Endothelial cell of umbilical vein (primary cell): ENCODE measurements at regions not wholly inside any gene's neighbourhood (a gene's known extent, or its start where the extent isn't known, plus 50 kb on each side); places are given as distances from the start of the nearest gene placed in this dataset.

Experiments
- BruUV-seq: library from RNA; stranded (reverse); fragments of 400-500 nt; replicated peaks from 2 replicates; lab custom pipeline; 2021; lab: Mats Ljungman, UMichigan
- CTCF ChIA-PET: fragments of 300-600, 350-600 bp; sonication (Branson Sonifier 250); formaldehyde crosslinking; loops from one replicate; lab custom pipeline; 2021; ENCODE audit warnings: antibody characterized with exemption, inconsistent platforms; lab: Charles Lee
- POLR2A ChIA-PET: fragments of 300-600, 350-600 bp; sonication (Branson Sonifier 250); formaldehyde crosslinking; loops from one replicate; lab custom pipeline; 2021; ENCODE audit warnings: antibody characterized with exemption, inconsistent platforms; lab: Charles Lee
- DNase-seq: peaks from one replicate; pipeline ENCODE4 v3.0.0-alpha.2; 2011; ENCODE audit warnings: low read depth, low spot score
- FAIRE-seq: peaks from 2 replicates; lab custom pipeline; 2011; peaks lifted over from hg19 to GRCh38; lab: Jason Lieb, UNC
- H2AFZ ChIP-seq: 2 replicates; pipeline ENCODE4 v1.6.0; 2012; ENCODE audit warnings: low read depth, low read length, control low read depth, inconsistent platforms
- H3K27ac ChIP-seq: 2 replicates; pipeline ENCODE4 v1.5.1; 2011; ENCODE audit warnings: low read depth, mild to moderate bottlenecking, control low read depth, low read length, moderate library complexity; ENCODE audit not compliant: insufficient read depth
- H3K27me3 ChIP-seq, 2 experiments: 2 replicates each; pipeline versions ENCODE4 v1.6.0 to v1.6.1; 2011; ENCODE audit warnings: low read length in 2 of 2, mixed read lengths in 1 of 2; ENCODE audit not compliant: control insufficient read depth in 2 of 2, insufficient read depth in 2 of 2
- H3K36me3 ChIP-seq, 2 experiments: 2 replicates in 1 of 2; 3 replicates in 1 of 2; pipeline ENCODE4 v1.5.1; 2011; ENCODE audit warnings: low read length in 2 of 2, mild to moderate bottlenecking in 1 of 2, moderate library complexity in 1 of 2; ENCODE audit not compliant: control insufficient read depth in 2 of 2, insufficient read depth in 2 of 2; ENCODE audit errors: extremely low read depth in 1 of 2
- H3K4me1 ChIP-seq: 3 replicates; pipeline ENCODE4 v1.5.1; 2011; ENCODE audit warnings: mild to moderate bottlenecking, low read length; ENCODE audit not compliant: control insufficient read depth, insufficient read depth; ENCODE audit errors: extremely low read depth
- H3K4me2 ChIP-seq: 2 replicates; pipeline ENCODE4 v1.6.1; 2011; ENCODE audit warnings: low read length, control low read depth, mixed read lengths; ENCODE audit not compliant: insufficient read depth
- H3K4me3 ChIP-seq, 3 experiments: fragments of 200-600 bp in 1 of 3; sonication (generic), shearing (Covaris generic) in 1 of 3; replicated peaks in 1 of 3; 2 replicates each; pipeline ENCODE4 v1.5.1; 2011 to 2016; ENCODE audit warnings: control low read depth in 3 of 3, low read length in 3 of 3, mild to moderate bottlenecking in 2 of 3, inconsistent platforms in 1 of 3, low read depth in 1 of 3, moderate library complexity in 1 of 3; ENCODE audit not compliant: insufficient read depth in 1 of 3
- H3K79me2 ChIP-seq: 2 replicates; pipeline ENCODE4 v1.6.0; 2012; ENCODE audit warnings: low read length, inconsistent platforms; ENCODE audit not compliant: control insufficient read depth, insufficient read depth
- H3K9ac ChIP-seq: replicated peaks from 2 replicates; pipeline ENCODE3; 2011; ENCODE audit warnings: low read length, control low read depth; ENCODE audit not compliant: insufficient read depth; ENCODE audit errors: extremely low read depth
- H3K9me1 ChIP-seq: replicated peaks from 3 replicates; pipeline ENCODE4 v1.6.0; 2011; ENCODE audit warnings: mild to moderate bottlenecking, low read length; ENCODE audit not compliant: control insufficient read depth, insufficient read depth; ENCODE audit errors: extremely low read depth
- H3K9me3 ChIP-seq: replicated peaks from 2 replicates; pipeline ENCODE4 v1.5.1; 2012; ENCODE audit warnings: low read length, inconsistent platforms; ENCODE audit not compliant: control insufficient read depth, insufficient read depth
- H4K20me1 ChIP-seq: replicated peaks from 2 replicates; pipeline ENCODE3; 2011; ENCODE audit warnings: mild to moderate bottlenecking, low read length; ENCODE audit not compliant: control insufficient read depth, insufficient read depth; ENCODE audit errors: extremely low read depth
- EZH2 ChIP-seq: IDR thresholded peaks from 2 replicates; pipeline ENCODE4 v1.6.1; 2012; ENCODE audit warnings: borderline replicate concordance, low read depth, mild to moderate bottlenecking, moderate library complexity, low read length, inconsistent platforms; ENCODE audit not compliant: severe bottlenecking
- FOS ChIP-seq: IDR thresholded peaks from 2 replicates; pipeline ENCODE4 v1.6.1; 2011; ENCODE audit warnings: mild to moderate bottlenecking, low read length, moderate library complexity, borderline replicate concordance; ENCODE audit not compliant: insufficient read depth
- GATA2 ChIP-seq: IDR thresholded peaks from 2 replicates; pipeline ENCODE4 v1.7.0; 2011; ENCODE audit warnings: low read depth, mild to moderate bottlenecking, moderate library complexity, mixed read lengths, low read length; ENCODE audit not compliant: insufficient read length, insufficient read depth
- JUN ChIP-seq: IDR thresholded peaks from 2 replicates; pipeline ENCODE4 v1.6.1; 2011; ENCODE audit warnings: borderline replicate concordance, low read depth; ENCODE audit not compliant: insufficient read length, insufficient read depth
- MYC ChIP-seq: IDR thresholded peaks from one replicate; pipeline ENCODE4 v1.6.1; 2011; ENCODE audit warnings: mild to moderate bottlenecking, low read depth, low read length
- POLR2A ChIP-seq: IDR thresholded peaks from 2 replicates; pipeline ENCODE4 v1.6.1; 2012; ENCODE audit warnings: low read depth, mild to moderate bottlenecking, control low read depth, low read length
- POLR2AphosphoS5 ChIP-seq: IDR thresholded peaks from 2 replicates; pipeline ENCODE4 v1.6.1; 2012; ENCODE audit warnings: low read depth, mild to moderate bottlenecking, control low read depth, low read length, moderate library complexity; ENCODE audit not compliant: insufficient read depth
- dilution Hi-C: fragments of 300-500 bp; cut with MboI; formaldehyde crosslinking; loops from one replicate; pipeline ENCODE4 v1.15.0; 2019; ENCODE audit warnings: low sequenced_read_pairs; ENCODE audit not compliant: extremely low pct_ligation_motif_present
- intact Hi-C: fragments of 100-400 bp; cut with micrococcal nuclease; formaldehyde crosslinking; loops from one replicate; pipeline ENCODE4 v1.10.0; 2022
- TF ChIP-seq, protein P1 (sequence below): IDR thresholded peaks from 2 replicates; pipeline ENCODE4 v1.6.1; 2011; ENCODE audit not compliant: insufficient read depth, insufficient read length
- TF ChIP-seq, protein P2 (sequence below), 2 donors: IDR thresholded peaks; 1 replicate in 1 of 2; 2 replicates in 1 of 2; pipeline ENCODE4 v1.5.1; 2011; ENCODE audit warnings: low read length in 2 of 2, mild to moderate bottlenecking in 2 of 2, moderate library complexity in 2 of 2, control low read depth in 1 of 2, inconsistent platforms in 1 of 2, low read depth in 1 of 2; ENCODE audit not compliant: insufficient read depth in 1 of 2; ENCODE audit errors: extremely low read depth in 1 of 2

DNA sequence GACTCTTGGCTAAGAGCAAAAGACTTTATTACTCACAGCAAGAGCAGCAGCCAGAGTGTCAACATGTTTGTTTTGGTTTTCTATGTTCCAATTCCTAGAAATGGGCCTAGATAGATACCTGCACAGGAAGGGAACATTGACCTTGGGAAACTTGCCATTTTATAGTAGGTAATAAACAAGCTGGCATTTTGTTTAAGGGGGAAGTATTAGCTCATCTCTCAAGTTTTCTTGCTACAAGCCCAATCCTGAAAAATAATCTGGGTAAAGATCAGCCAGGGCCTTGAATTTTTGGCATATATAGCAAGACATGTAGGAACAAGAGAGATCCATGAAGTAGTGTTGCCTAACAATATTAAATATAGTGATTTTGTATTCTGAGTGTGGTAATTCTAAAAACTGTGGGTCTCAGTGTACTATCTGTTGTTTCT lies 51.4 kb upstream of the RGL1 start:
- Histone ChIP-seq H4K20me1 (no peaks in the 10 kb centered on the region), H3K4me2 (no peak overlapping the region), H3K9ac (no peak overlapping the region), H3K36me3 (no peaks in the 10 kb centered on the region), H2AFZ (no peak overlapping the region), H3K27me3 (no peaks in the 10 kb centered on the region), H3K9me1 (no peaks in the 10 kb centered on the region), H3K9me3 (no peaks in the 10 kb centered on the region), H3K4me3 (no peak overlapping the region), H3K79me2 (no peaks in the 10 kb centered on the region), H3K27ac (no peak overlapping the region), H3K4me1 (peaks cover 18% of the 10 kb centered on the region)
- CTCF ChIA-PET = interaction anchor here (0.6 to 2.0 kb wide), 2 partner anchors 68 to 162 kb away, joined by 3 to 7 read pairs; no protein-coding TSS in a partner anchor
- TF ChIP-seq, protein P1, sequence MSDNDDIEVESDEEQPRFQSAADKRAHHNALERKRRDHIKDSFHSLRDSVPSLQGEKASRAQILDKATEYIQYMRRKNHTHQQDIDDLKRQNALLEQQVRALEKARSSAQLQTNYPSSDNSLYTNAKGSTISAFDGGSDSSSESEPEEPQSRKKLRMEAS = no peak
- TF ChIP-seq POLR2A = no peak
- TF ChIP-seq GATA2 = no peak
- no peak for TF ChIP-seq JUN
- no peak for TF ChIP-seq EZH2
- TF ChIP-seq POLR2AphosphoS5 = no peak
- DNase-seq = peak; percentile 14
- intact Hi-C loops = no loop called here
- no peak for FAIRE-seq
- BruUV-seq = no TSS peak
- POLR2A ChIA-PET = no interaction called here
- dilution Hi-C loops = no loop called here

DNA sequence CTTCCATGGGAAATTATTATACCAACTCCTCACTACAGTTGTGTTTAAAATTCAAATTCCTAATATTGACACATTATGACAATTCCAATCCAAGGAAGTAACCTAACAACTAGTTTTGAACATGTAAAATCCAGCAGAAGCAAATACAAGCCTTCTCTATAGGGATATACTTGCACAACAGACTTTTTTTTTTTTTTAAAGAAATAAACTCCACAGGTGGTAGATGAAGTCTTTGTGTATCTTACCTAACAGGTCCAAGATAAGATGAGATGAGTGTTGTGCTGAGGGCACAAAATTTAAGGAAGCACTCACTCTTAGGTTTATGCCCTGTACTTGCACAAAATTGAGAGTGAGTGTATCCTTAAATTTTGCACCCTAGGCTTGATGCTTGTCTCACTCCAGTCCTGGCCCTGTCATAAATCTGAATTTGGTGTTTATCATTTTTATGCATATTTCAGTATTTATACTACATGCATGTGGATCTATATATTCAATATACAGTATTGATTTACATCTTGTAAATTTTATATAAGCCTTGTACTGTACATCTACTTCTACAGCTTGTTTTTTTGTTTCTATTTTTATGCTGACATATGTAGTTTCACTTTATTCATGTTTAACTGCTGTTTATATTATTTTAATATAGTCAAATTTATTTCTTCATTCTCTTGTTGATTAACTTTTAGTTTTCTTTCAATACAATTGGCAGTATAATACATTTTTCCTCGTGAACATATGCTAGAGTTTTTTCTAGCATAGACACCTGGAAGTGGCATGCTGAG lies 60.6 kb upstream of the RGL1 start:
- no peak overlapping the region for H3K4me3 ChIP-seq
- ChIA-PET CTCF (interaction anchor here (1.6 kb wide), 1 partner anchor 21 kb away, joined by 4 read pairs; no protein-coding TSS in a partner anchor), POLR2A (no interaction called here)
- no peaks in the 10 kb centered on the region for H3K36me3 ChIP-seq
- H3K27ac ChIP-seq = no peak overlapping the region
- no peaks in the 10 kb centered on the region for H3K79me2 ChIP-seq
- H2AFZ ChIP-seq = no peak overlapping the region
- FAIRE-seq = no peak
- H4K20me1 ChIP-seq = no peaks in the 10 kb centered on the region
- intact Hi-C loops (no loop called here), dilution Hi-C loops (no loop called here)
- H3K27me3 ChIP-seq = no peaks in the 10 kb centered on the region
- H3K4me1 ChIP-seq = peaks cover 4% of the 10 kb centered on the region
- no peak for DNase-seq
- H3K9me3 ChIP-seq = no peaks in the 10 kb centered on the region
- no peaks in the 10 kb centered on the region for H3K9me1 ChIP-seq
- no peak for TF ChIP-seq POLR2AphosphoS5
- TF ChIP-seq, protein P1 = no peak
- TF ChIP-seq FOS = no peak
- TF ChIP-seq MYC = no peak
- TF ChIP-seq JUN = no peak
- TF ChIP-seq EZH2 = no peak
- no peak for TF ChIP-seq GATA2
- TF ChIP-seq, protein P2, sequence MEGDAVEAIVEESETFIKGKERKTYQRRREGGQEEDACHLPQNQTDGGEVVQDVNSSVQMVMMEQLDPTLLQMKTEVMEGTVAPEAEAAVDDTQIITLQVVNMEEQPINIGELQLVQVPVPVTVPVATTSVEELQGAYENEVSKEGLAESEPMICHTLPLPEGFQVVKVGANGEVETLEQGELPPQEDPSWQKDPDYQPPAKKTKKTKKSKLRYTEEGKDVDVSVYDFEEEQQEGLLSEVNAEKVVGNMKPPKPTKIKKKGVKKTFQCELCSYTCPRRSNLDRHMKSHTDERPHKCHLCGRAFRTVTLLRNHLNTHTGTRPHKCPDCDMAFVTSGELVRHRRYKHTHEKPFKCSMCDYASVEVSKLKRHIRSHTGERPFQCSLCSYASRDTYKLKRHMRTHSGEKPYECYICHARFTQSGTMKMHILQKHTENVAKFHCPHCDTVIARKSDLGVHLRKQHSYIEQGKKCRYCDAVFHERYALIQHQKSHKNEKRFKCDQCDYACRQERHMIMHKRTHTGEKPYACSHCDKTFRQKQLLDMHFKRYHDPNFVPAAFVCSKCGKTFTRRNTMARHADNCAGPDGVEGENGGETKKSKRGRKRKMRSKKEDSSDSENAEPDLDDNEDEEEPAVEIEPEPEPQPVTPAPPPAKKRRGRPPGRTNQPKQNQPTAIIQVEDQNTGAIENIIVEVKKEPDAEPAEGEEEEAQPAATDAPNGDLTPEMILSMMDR (IDR thresholded peaks at IDR 0.05; ENCODE audit: extremely low read depth in 1 of 2, insufficient read depth in 1 of 2, low read depth in 1 of 2, low read length in 2 of 2) = no peak
- no peak for TF ChIP-seq POLR2A
- no peak overlapping the region for H3K9ac ChIP-seq
- BruUV-seq = no TSS peak
- no peak overlapping the region for H3K4me2 ChIP-seq
